ENCODE measurements at regions not wholly inside any gene's neighbourhood (a gene's known extent, or its start where the extent isn't known, plus 50 kb on each side); places are given as distances from the start of the nearest gene placed in this dataset.

DNA sequence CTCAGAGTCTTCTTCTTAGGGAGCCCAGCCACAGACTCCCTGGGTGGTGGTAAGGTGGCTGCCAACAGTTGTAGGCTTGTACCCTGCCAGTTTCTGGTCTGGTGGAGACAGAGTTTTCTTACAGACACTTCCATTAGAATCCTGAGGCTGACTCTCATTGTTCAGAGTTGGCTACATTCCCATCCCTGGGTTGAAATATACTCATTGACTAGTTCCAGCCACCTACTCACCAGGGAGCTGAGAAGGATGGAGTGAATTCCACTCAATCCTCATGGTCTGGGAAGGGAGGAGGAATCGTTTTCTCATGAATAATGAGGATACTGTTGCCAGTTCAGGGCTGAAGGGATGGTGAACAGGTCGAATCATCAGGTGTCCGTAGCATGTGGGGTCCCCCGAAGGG lies 226.5 kb upstream of the PROK2 start:
- Histone ChIP-seq H3K27me3 (ENCODE audit: control insufficient read depth, insufficient read depth, low read length, poor library complexity, severe bottlenecking) (no peaks in the 10 kb centered on the region), H3K9me3 (ENCODE audit: control insufficient read depth, low read length) (peaks cover 19% of the 10 kb centered on the region), H3K36me3 (ENCODE audit: control insufficient read depth, insufficient read depth, low read length) (no peaks in the 10 kb centered on the region), H3K27ac (ENCODE audit: low read depth, low read length) (no peak overlapping the region), H3K9ac (ENCODE audit: extremely low read depth, low read length, poor library complexity, severe bottlenecking) (no peak overlapping the region), H3K4me3 (ENCODE audit: low read length) (no peak overlapping the region), H3K4me1 (ENCODE audit: control insufficient read depth, insufficient read depth, low read length) (no peaks in the 10 kb centered on the region)
- no peak for TF ChIP-seq CTCF (conservative IDR thresholded peaks at IDR 0.05)
- Mint-ChIP-seq H3K9me3 (peaks cover 10% of the 10 kb centered on the region), H3K4me1 (peaks cover 21% of the 10 kb centered on the region), H3K27me3 (ENCODE audit: insufficient read depth) (no peaks in the 10 kb centered on the region), H3K4me3 (no peak overlapping the region), H3K27ac (no peak overlapping the region), H3K36me3 (ENCODE audit: low read depth) (peaks cover 3% of the 10 kb centered on the region)
- DNase-seq = no peak
- 84 to 98% methylated on average over 4 of the region's 4 CpGs for WGBS, 2 experiments (ENCODE audit: insufficient coverage in 1 of 2, insufficient read length in 1 of 2)

GRCh38 chr3:72009851-72010443 lies 225.0 kb upstream of the PROK2 start:
- Mint-ChIP-seq H3K27ac (no peak overlapping the region), H3K27me3 (ENCODE audit: insufficient read depth) (no peaks in the 10 kb centered on the region), H3K36me3 (ENCODE audit: low read depth) (peaks cover 3% of the 10 kb centered on the region), H3K9me3 (peaks cover 20% of the 10 kb centered on the region), H3K4me3 (no peak overlapping the region), H3K4me1 (peaks cover 6% of the 10 kb centered on the region)
- Histone ChIP-seq H3K36me3 (ENCODE audit: control insufficient read depth, insufficient read depth, low read length) (no peaks in the 10 kb centered on the region), H3K9me3 (ENCODE audit: control insufficient read depth, low read length) (peaks cover 34% of the 10 kb centered on the region), H3K27ac (ENCODE audit: low read depth, low read length) (no peak overlapping the region), H3K9ac (ENCODE audit: extremely low read depth, low read length, poor library complexity, severe bottlenecking) (no peak overlapping the region), H3K27me3 (ENCODE audit: control insufficient read depth, insufficient read depth, low read length, poor library complexity, severe bottlenecking) (no peaks in the 10 kb centered on the region), H3K4me1 (ENCODE audit: control insufficient read depth, insufficient read depth, low read length) (no peaks in the 10 kb centered on the region), H3K4me3 (ENCODE audit: low read length) (no peak overlapping the region)
- 85 to 100% methylated on average over 6 to 8 of the region's 8 CpGs for WGBS, 2 experiments (ENCODE audit: insufficient coverage in 1 of 2, insufficient read length in 1 of 2)
- DNase-seq = no peak
- no peak for TF ChIP-seq CTCF (conservative IDR thresholded peaks at IDR 0.05)

GRCh38 chr3:72008226-72008996 lies 223.5 kb upstream of the PROK2 start:
- TF ChIP-seq CTCF (conservative IDR thresholded peaks at IDR 0.05) = no peak
- Mint-ChIP-seq H3K4me3 (no peak overlapping the region), H3K4me1 (peaks cover 13% of the 10 kb centered on the region), H3K27me3 (ENCODE audit: insufficient read depth) (no peaks in the 10 kb centered on the region), H3K9me3 (peaks cover 21% of the 10 kb centered on the region), H3K27ac (no peak overlapping the region), H3K36me3 (ENCODE audit: low read depth) (peaks cover 3% of the 10 kb centered on the region)
- H3K27me3 ChIP-seq (ENCODE audit: control insufficient read depth, insufficient read depth, low read length, poor library complexity, severe bottlenecking) = no peaks in the 10 kb centered on the region
- H3K4me3 ChIP-seq (ENCODE audit: low read length) = no peak overlapping the region
- H3K27ac ChIP-seq (ENCODE audit: low read depth, low read length) = no peak overlapping the region
- 95 to 100% methylated on average over 4 to 5 of the region's 5 CpGs for WGBS, 2 experiments (ENCODE audit: insufficient coverage in 1 of 2, insufficient read length in 1 of 2)
- DNase-seq = no peak
- no peaks in the 10 kb centered on the region for H3K36me3 ChIP-seq (ENCODE audit: control insufficient read depth, insufficient read depth, low read length)
- peaks cover 37% of the 10 kb centered on the region for H3K9me3 ChIP-seq (ENCODE audit: control insufficient read depth, low read length)
- no peak overlapping the region for H3K9ac ChIP-seq (ENCODE audit: extremely low read depth, low read length, poor library complexity, severe bottlenecking)
- H3K4me1 ChIP-seq (ENCODE audit: control insufficient read depth, insufficient read depth, low read length) = peaks cover 4% of the 10 kb centered on the region
